HepG2 (cell line): ENCODE measurements at regions not wholly inside any gene's neighbourhood (a gene's known extent, or its start where the extent isn't known, plus 50 kb on each side); places are given as distances from the start of the nearest gene placed in this dataset.

Source experiments
- ATM ChIP-seq: fragments of 450-650 bp; IDR thresholded peaks from 2 replicates; pipeline ENCODE4 v1.7.1; 2017; ENCODE audit warnings: mild to moderate bottlenecking, borderline replicate concordance
- HDAC1 ChIP-seq: sonication (generic); formaldehyde crosslinking; IDR thresholded peaks from 2 replicates; pipeline ENCODE4 v1.5.1; 2020; ENCODE audit warnings: mild to moderate bottlenecking, missing genetic modification reagents
- KLF16 ChIP-seq, 2 experiments: sonication (generic) in 1 of 2; formaldehyde crosslinking in 1 of 2; IDR thresholded peaks; 2 replicates each; pipeline versions ENCODE4 v1.6.1 to v1.8.0; 2016 to 2023; ENCODE audit warnings: missing genetic modification reagents in 2 of 2, missing compliant biosample characterization in 1 of 2
- MYC ChIP-seq: sonication (generic); formaldehyde crosslinking; IDR thresholded peaks from 2 replicates; pipeline ENCODE4 v1.9.0; 2021; ENCODE audit warnings: missing genetic modification reagents, borderline replicate concordance
- SIN3A ChIP-seq: IDR thresholded peaks from 2 replicates; pipeline ENCODE4 v1.6.1; 2011; ENCODE audit warnings: low read depth, mild to moderate bottlenecking, control low read depth, low read length, borderline replicate concordance
- ZBTB20 ChIP-seq: sonication (generic); formaldehyde crosslinking; IDR thresholded peaks from 2 replicates; pipeline ENCODE4 v1.8.1; 2023; ENCODE audit warnings: missing genetic modification reagents, low read depth, mild to moderate bottlenecking, borderline replicate concordance
- ZFP1 ChIP-seq: IDR thresholded peaks from 2 replicates; pipeline ENCODE4 v1.6.1; 2016
- ZNF138 ChIP-seq: sonication (generic); formaldehyde crosslinking; IDR thresholded peaks from 2 replicates; pipeline ENCODE4 v1.5.0; 2020; ENCODE audit warnings: mild to moderate bottlenecking, low read depth, missing genetic modification reagents
- ZNF333 ChIP-seq: sonication (generic); formaldehyde crosslinking; IDR thresholded peaks from 2 replicates; pipeline ENCODE4 v1.4.0; 2020; ENCODE audit warnings: mild to moderate bottlenecking, missing genetic modification reagents, borderline replicate concordance
- TF ChIP-seq, protein P1 (sequence below): sonication (generic); formaldehyde crosslinking; IDR thresholded peaks from 2 replicates; pipeline ENCODE4 v1.8.1; 2023; ENCODE audit warnings: missing genetic modification reagents, inconsistent platforms, borderline replicate concordance

DNA sequence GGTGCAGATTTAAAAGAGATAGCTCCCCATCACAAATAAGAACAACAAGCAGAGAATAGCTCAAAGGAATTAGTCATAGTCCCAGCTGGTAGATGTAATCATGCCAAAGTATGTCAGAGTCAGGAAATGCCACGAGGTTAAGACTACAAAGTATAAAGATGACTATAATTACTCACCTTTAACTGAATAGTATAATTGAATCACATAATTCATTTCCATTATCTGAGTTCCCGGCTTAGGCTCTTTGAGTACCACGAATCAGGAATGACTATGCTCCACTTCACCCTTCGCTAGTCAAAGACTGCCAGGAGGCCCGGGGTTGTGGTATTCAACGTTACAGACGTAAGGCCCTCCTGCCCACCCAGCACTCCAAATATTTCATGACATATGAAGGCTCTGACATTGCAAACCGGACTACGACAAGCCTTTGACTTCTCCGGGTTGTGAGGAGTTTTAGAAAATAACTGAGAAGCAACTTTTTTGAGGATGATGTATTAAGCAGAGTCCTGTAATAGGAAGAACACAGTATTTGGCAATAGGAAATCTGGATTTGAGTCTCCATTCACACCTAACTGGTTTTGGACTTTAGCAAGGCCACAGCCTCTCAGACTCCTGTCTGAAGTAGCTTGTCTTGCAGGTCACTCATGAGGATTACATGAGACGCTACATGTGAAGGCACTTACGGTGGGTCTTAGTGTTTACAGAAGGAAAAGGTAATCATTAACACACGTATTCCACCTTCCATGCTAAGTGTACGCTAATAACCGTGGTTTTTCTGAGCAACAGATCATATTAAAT, 64.6 kb downstream of the ENC1 start:
- TF ChIP-seq MYC (CRISPR knock-in tag), result no peak
- no peak for TF ChIP-seq HDAC1
- TF ChIP-seq, protein P1, sequence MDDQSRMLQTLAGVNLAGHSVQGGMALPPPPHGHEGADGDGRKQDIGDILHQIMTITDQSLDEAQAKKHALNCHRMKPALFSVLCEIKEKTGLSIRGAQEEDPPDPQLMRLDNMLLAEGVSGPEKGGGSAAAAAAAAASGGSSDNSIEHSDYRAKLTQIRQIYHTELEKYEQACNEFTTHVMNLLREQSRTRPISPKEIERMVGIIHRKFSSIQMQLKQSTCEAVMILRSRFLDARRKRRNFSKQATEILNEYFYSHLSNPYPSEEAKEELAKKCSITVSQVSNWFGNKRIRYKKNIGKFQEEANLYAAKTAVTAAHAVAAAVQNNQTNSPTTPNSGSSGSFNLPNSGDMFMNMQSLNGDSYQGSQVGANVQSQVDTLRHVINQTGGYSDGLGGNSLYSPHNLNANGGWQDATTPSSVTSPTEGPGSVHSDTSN (CRISPR knock-in tag), result no peak
- TF ChIP-seq ZBTB20, result no peak
- TF ChIP-seq ZNF333 (CRISPR knock-in tag), result no peak
- no peak for TF ChIP-seq ATM
- TF ChIP-seq ZFP1 (CRISPR knock-in tag), result no peak
- TF ChIP-seq ZNF138 (CRISPR knock-in tag), result no peak
- no peak for TF ChIP-seq KLF16 (CRISPR knock-in tag; IDR thresholded peaks at IDR 0.05)
- TF ChIP-seq SIN3A, result no peak
